Esophagus squamous epithelium (tissue), 4 donors: ENCODE measurements at regions not wholly inside any gene's neighbourhood (a gene's known extent, or its start where the extent isn't known, plus 50 kb on each side); places are given as distances from the start of the nearest gene placed in this dataset.

Experiments used
- CTCF ChIP-seq, 6 experiments: fragments of 450-650 bp in 4 of 6; fragments of 200-600 bp in 2 of 6; sonication (generic) in 2 of 6; IDR thresholded peaks; one replicate each; pipeline ENCODE4 v1.5.1; 2016 to 2019; ENCODE audit warnings: antibody characterized with exemption in 6 of 6, mild to moderate bottlenecking in 4 of 6, moderate library complexity in 4 of 6
- POLR2A ChIP-seq, 4 donors: fragments of 450-650 bp; IDR thresholded peaks; one replicate each; pipeline ENCODE4 v1.6.1; 2017; ENCODE audit warnings: antibody characterized with exemption in 4 of 4, mild to moderate bottlenecking in 4 of 4, moderate library complexity in 3 of 4

DNA sequence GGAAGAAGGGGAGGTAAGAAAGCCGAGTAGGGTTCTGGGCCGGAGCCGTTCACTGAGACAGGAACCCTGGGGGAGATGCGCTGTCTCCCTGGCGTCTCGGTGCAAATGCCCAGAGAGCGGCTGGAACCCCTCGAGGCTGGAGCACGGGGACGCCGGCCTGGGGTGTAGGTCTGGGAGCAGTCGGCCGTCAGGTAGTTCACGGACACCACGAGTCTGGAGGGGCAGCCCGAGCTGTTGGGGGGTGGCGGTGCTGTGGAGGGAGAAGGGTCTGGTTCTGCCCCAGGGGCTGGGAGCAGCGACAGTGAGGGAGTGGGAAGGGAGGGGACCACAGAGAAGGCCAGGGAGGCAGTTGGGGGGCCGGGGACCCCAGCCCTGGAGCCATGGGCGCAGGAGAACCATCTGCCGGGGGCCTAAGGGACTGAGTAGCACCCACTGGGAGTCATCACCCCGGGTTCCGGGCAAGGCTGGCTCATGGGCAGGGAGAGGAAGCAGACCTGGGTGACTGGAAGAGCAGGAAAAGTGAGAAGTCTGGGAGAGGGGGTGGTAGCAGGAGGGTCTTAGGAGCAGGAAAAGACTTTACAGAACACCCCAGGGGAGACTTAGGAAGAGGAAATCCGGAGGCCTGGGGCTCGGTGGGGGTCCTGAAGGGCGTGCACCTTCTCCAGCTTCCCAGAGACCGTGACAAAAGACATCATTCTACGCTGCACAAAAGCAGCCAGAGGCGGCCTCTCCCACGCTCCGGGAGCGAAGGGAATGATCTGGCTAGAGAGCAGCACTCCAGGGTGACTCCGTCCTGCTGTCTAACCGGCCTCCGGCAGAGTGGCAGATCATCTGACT, 173.1 kb upstream of the SOX1 start:
- TF ChIP-seq POLR2A (IDR thresholded peaks at IDR 0.05) (no peak), CTCF (IDR thresholded peaks at IDR 0.05) (no peak)
